Neural progenitor cell (in vitro differentiated cells): ENCODE measurements at regions not wholly inside any gene's neighbourhood (a gene's known extent, or its start where the extent isn't known, plus 50 kb on each side); places are given as distances from the start of the nearest gene placed in this dataset.

Experiments used
- DNase-seq: peaks from one replicate; pipeline ENCODE4 v3.0.0-alpha.2; 2016; ENCODE audit warnings: low spot score
- H2AFZ ChIP-seq: fragments of 200-600 bp; sonication (generic); replicated peaks from 2 replicates; pipeline ENCODE4 v1.6.1; 2016; ENCODE audit warnings: antibody characterized with exemption
- H3F3A ChIP-seq: fragments of 200-600 bp; sonication (generic); 2 replicates; pipeline ENCODE4 v1.6.1; 2016; ENCODE audit warnings: antibody characterized with exemption, low read depth
- H3K27ac ChIP-seq: fragments of 200-600 bp; sonication (generic); 2 replicates; pipeline ENCODE4 v1.5.1; 2016; ENCODE audit warnings: mild to moderate bottlenecking
- H3K27me3 ChIP-seq: fragments of 200-600 bp; sonication (generic); 2 replicates; pipeline ENCODE4 v1.6.1; 2016; ENCODE audit warnings: mild to moderate bottlenecking, moderate library complexity
- H3K36me3 ChIP-seq: fragments of 200-600 bp; sonication (generic); 2 replicates; pipeline ENCODE4 v1.5.1; 2016
- H3K4me1 ChIP-seq: fragments of 200-600 bp; sonication (generic); 2 replicates; pipeline ENCODE4 v1.6.1; 2016; ENCODE audit warnings: mixed run types
- H3K4me2 ChIP-seq: fragments of 200-600 bp; sonication (generic); 2 replicates; pipeline ENCODE4 v1.6.1; 2016
- H3K4me3 ChIP-seq: fragments of 200-600 bp; sonication (generic); 2 replicates; pipeline ENCODE4 v1.5.1; 2016
- H3K79me2 ChIP-seq: fragments of 200-600 bp; sonication (generic); 2 replicates; pipeline ENCODE4 v1.6.1; 2016; ENCODE audit warnings: low read depth
- H3K9ac ChIP-seq: fragments of 200-600 bp; sonication (generic); 2 replicates; pipeline ENCODE4 v1.6.1; 2016
- H3K9me3 ChIP-seq: fragments of 200-600 bp; sonication (generic); 2 replicates; pipeline ENCODE4 v1.5.1; 2016; ENCODE audit warnings: low read depth
- H4K20me1 ChIP-seq: fragments of 200-600 bp; sonication (generic); 2 replicates; pipeline ENCODE4 v1.6.1; 2016; ENCODE audit warnings: low read depth
- H3K27ac Mint-ChIP-seq: 3 replicates; pipeline ENCODE4 v1.8.0; 2021; ENCODE audit warnings: mixed read lengths
- H3K27me3 Mint-ChIP-seq: 2 replicates; pipeline ENCODE4 v1.8.0; 2022; ENCODE audit warnings: low read depth, mild to moderate bottlenecking, inconsistent platforms, moderate library complexity, mixed read lengths; ENCODE audit not compliant: insufficient read depth
- H3K36me3 Mint-ChIP-seq: 3 replicates; pipeline ENCODE4 v1.8.0; 2021; ENCODE audit warnings: mixed read lengths
- H3K4me1 Mint-ChIP-seq: 3 replicates; pipeline ENCODE4 v1.8.0; 2021; ENCODE audit warnings: mixed read lengths
- H3K4me3 Mint-ChIP-seq: 3 replicates; pipeline ENCODE4 v1.8.0; 2021; ENCODE audit warnings: mild to moderate bottlenecking, moderate library complexity, mixed read lengths
- H3K9me3 Mint-ChIP-seq: 3 replicates; pipeline ENCODE4 v1.8.0; 2020; ENCODE audit warnings: mixed read lengths
- EZH2 ChIP-seq: fragments of 200-600 bp; sonication (generic); IDR thresholded peaks from 2 replicates; pipeline ENCODE4 v1.6.1; 2017; ENCODE audit warnings: antibody characterized with exemption, mild to moderate bottlenecking, moderate library complexity
- EZH2phosphoT487 ChIP-seq: fragments of 200-600 bp; sonication (generic); IDR thresholded peaks from 2 replicates; pipeline ENCODE4 v1.6.1; 2017; ENCODE audit warnings: antibody characterized with exemption
- TF ChIP-seq, protein P1 (sequence below): fragments of 200-600 bp; sonication (generic); IDR thresholded peaks from 2 replicates; pipeline ENCODE4 v1.5.1; 2017; ENCODE audit warnings: antibody characterized with exemption, mild to moderate bottlenecking

- Histone ChIP-seq H3K9ac (no peak overlapping the region), H2AFZ (no peak overlapping the region)
- TF ChIP-seq, protein P1, sequence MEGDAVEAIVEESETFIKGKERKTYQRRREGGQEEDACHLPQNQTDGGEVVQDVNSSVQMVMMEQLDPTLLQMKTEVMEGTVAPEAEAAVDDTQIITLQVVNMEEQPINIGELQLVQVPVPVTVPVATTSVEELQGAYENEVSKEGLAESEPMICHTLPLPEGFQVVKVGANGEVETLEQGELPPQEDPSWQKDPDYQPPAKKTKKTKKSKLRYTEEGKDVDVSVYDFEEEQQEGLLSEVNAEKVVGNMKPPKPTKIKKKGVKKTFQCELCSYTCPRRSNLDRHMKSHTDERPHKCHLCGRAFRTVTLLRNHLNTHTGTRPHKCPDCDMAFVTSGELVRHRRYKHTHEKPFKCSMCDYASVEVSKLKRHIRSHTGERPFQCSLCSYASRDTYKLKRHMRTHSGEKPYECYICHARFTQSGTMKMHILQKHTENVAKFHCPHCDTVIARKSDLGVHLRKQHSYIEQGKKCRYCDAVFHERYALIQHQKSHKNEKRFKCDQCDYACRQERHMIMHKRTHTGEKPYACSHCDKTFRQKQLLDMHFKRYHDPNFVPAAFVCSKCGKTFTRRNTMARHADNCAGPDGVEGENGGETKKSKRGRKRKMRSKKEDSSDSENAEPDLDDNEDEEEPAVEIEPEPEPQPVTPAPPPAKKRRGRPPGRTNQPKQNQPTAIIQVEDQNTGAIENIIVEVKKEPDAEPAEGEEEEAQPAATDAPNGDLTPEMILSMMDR: no peak
- TF ChIP-seq EZH2 (no peak), EZH2phosphoT487 (no peak)
Measured at GRCh38 chr6:132964868-132965382, 150.6 kb downstream of the RPS12 start.

GRCh38 chr6:132967871-132968270, 153.5 kb downstream of the RPS12 start:
- Mint-ChIP-seq H3K27me3 (no peaks in the 10 kb centered on the region), H3K27ac (no peak overlapping the region), H3K4me1 (peaks cover 38% of the 10 kb centered on the region), H3K9me3 (no peaks in the 10 kb centered on the region), H3K4me3 (no peak overlapping the region), H3K36me3 (no peaks in the 10 kb centered on the region)
- H3K9me3 ChIP-seq: no peaks in the 10 kb centered on the region
- no peak overlapping the region for H3K9ac ChIP-seq
- H3K4me3 ChIP-seq: no peak overlapping the region
- no peaks in the 10 kb centered on the region for H3K79me2 ChIP-seq
- H3F3A ChIP-seq: no peaks in the 10 kb centered on the region
- H3K27me3 ChIP-seq: no peaks in the 10 kb centered on the region
- H3K27ac ChIP-seq: no peak overlapping the region
- peaks cover 21% of the 10 kb centered on the region for H3K4me1 ChIP-seq
- no peak overlapping the region for H2AFZ ChIP-seq
- TF ChIP-seq, protein P1: no peak
- no peaks in the 10 kb centered on the region for H4K20me1 ChIP-seq
- no peaks in the 10 kb centered on the region for H3K36me3 ChIP-seq
- no peak overlapping the region for H3K4me2 ChIP-seq
- DNase-seq: no peak

More at GRCh38 chr6:132964868-132965382, 150.6 kb downstream of the RPS12 start:
- Histone ChIP-seq H3K79me2 (no peaks in the 10 kb centered on the region), H3K36me3 (no peaks in the 10 kb centered on the region), H3K27me3 (no peaks in the 10 kb centered on the region), H3K4me2 (no peak overlapping the region), H3F3A (no peaks in the 10 kb centered on the region), H4K20me1 (no peaks in the 10 kb centered on the region), H3K4me1 (peaks cover 7% of the 10 kb centered on the region), H3K4me3 (no peak overlapping the region), H3K9me3 (no peaks in the 10 kb centered on the region), H3K27ac (no peak overlapping the region)
- no peak for DNase-seq
- Mint-ChIP-seq H3K36me3 (no peaks in the 10 kb centered on the region), H3K27me3 (no peaks in the 10 kb centered on the region), H3K4me1 (peaks cover 27% of the 10 kb centered on the region), H3K9me3 (no peaks in the 10 kb centered on the region), H3K4me3 (no peak overlapping the region), H3K27ac (no peak overlapping the region)

GRCh38 chr6:132968419-132968950, 154.1 kb downstream of the RPS12 start:
- Histone ChIP-seq H2AFZ (no peak overlapping the region), H3K27me3 (no peaks in the 10 kb centered on the region), H3K4me3 (no peak overlapping the region), H3K36me3 (no peaks in the 10 kb centered on the region), H3F3A (no peaks in the 10 kb centered on the region), H3K9ac (no peak overlapping the region), H3K79me2 (no peaks in the 10 kb centered on the region), H3K9me3 (no peaks in the 10 kb centered on the region), H3K4me1 (peaks cover 27% of the 10 kb centered on the region), H3K27ac (no peak overlapping the region), H3K4me2 (no peak overlapping the region), H4K20me1 (no peaks in the 10 kb centered on the region)
- DNase-seq: no peak
- peaks cover 44% of the 10 kb centered on the region for H3K4me1 Mint-ChIP-seq
- H3K36me3 Mint-ChIP-seq: no peaks in the 10 kb centered on the region
- no peaks in the 10 kb centered on the region for H3K27me3 Mint-ChIP-seq
- no peaks in the 10 kb centered on the region for H3K9me3 Mint-ChIP-seq
- TF ChIP-seq EZH2 (no peak), EZH2phosphoT487 (no peak)
- TF ChIP-seq, protein P1: no peak
- peak overlapping the region; percentile 37 for H3K27ac Mint-ChIP-seq
- no peak overlapping the region for H3K4me3 Mint-ChIP-seq
